ENCODE measurements at regions not wholly inside any gene's neighbourhood (a gene's known extent, or its start where the extent isn't known, plus 50 kb on each side); places are given as distances from the start of the nearest gene placed in this dataset.

DNA sequence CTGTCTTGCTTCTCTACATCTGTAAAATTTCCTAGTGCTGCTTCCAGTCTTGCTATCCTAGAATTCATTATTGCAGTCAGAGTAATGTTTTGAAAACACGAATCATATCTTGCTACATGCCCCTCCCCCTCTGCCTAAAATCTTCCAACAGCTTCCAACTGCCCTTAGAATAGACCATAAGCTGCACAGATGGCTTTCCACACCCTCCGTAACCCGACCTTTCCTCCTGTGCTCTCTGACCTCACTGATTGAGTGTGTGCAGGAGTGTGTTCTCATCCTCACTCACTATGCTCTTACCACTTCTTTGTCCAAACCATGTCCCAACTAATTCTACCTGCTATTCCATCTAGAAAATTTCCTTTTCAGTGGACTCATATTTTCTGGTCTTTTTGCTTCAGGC, 121.2 kb upstream of the ANKRD1 start:
- TF ChIP-seq TAF1 (IDR thresholded peaks at IDR 0.05; ENCODE audit: borderline replicate concordance, insufficient read depth, low read length): no peak
- TF ChIP-seq FOXP2 (optimal IDR thresholded peaks at IDR 0.05; ENCODE audit: borderline replicate concordance, extremely low read depth, extremely low read length, insufficient read depth): no peak
- TF ChIP-seq SIN3A (IDR thresholded peaks at IDR 0.05; ENCODE audit: borderline replicate concordance, insufficient read depth, low read length): no peak
- TF ChIP-seq, protein P1, sequence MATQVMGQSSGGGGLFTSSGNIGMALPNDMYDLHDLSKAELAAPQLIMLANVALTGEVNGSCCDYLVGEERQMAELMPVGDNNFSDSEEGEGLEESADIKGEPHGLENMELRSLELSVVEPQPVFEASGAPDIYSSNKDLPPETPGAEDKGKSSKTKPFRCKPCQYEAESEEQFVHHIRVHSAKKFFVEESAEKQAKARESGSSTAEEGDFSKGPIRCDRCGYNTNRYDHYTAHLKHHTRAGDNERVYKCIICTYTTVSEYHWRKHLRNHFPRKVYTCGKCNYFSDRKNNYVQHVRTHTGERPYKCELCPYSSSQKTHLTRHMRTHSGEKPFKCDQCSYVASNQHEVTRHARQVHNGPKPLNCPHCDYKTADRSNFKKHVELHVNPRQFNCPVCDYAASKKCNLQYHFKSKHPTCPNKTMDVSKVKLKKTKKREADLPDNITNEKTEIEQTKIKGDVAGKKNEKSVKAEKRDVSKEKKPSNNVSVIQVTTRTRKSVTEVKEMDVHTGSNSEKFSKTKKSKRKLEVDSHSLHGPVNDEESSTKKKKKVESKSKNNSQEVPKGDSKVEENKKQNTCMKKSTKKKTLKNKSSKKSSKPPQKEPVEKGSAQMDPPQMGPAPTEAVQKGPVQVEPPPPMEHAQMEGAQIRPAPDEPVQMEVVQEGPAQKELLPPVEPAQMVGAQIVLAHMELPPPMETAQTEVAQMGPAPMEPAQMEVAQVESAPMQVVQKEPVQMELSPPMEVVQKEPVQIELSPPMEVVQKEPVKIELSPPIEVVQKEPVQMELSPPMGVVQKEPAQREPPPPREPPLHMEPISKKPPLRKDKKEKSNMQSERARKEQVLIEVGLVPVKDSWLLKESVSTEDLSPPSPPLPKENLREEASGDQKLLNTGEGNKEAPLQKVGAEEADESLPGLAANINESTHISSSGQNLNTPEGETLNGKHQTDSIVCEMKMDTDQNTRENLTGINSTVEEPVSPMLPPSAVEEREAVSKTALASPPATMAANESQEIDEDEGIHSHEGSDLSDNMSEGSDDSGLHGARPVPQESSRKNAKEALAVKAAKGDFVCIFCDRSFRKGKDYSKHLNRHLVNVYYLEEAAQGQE (IDR thresholded peaks at IDR 0.05; ENCODE audit: insufficient read depth in 1 of 2, low read depth in 2 of 2, low read length in 2 of 2): no peak
- TF ChIP-seq POLR2AphosphoS5 (IDR thresholded peaks at IDR 0.05; ENCODE audit: low read depth, low read length): no peak

DNA sequence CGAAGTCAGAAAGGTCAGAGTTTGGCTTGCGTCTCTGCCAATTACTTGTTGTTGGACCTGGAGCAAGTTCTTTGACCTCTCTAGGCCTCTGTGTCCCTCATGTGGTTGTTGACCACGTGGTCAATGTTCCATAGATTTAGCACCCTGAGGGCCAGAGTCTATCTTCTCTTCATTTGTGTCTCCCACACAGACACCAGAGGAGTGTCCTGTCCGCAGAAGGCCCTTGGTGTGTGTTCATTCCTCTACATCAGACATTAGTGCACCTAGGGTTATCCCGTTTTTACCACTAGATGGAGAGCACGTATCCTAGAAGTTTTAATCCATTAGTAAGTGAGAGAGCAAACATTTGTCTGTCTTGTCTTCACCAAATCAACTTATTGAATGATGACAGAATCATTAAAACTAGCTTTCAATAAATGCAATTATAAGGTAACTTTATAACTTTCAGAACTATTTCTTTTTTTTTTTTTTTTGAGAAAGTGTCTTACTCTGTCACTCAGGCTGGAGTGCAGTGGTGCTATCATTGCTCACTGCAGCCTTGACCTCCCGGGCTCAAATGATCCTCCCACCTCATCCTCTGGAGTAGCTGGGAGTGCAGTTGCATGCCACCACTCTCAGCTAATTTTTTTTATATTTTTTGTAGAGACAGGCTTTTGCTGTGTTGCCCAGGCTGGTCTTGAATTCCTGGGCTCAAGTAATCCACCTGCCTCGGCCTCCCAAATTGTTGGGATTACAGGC, 122.5 kb upstream of the ANKRD1 start:
- TF ChIP-seq SIN3A (IDR thresholded peaks at IDR 0.05; ENCODE audit: borderline replicate concordance, insufficient read depth, low read length): no peak
- no peak for TF ChIP-seq TAF1 (IDR thresholded peaks at IDR 0.05; ENCODE audit: borderline replicate concordance, insufficient read depth, low read length)
- no peak for TF ChIP-seq POLR2AphosphoS5 (IDR thresholded peaks at IDR 0.05; ENCODE audit: low read depth, low read length)
- TF ChIP-seq, protein P1 (IDR thresholded peaks at IDR 0.05; ENCODE audit: insufficient read depth in 1 of 2, low read depth in 2 of 2, low read length in 2 of 2): no peak
- TF ChIP-seq FOXP2 (optimal IDR thresholded peaks at IDR 0.05; ENCODE audit: borderline replicate concordance, extremely low read depth, extremely low read length, insufficient read depth): no peak

DNA sequence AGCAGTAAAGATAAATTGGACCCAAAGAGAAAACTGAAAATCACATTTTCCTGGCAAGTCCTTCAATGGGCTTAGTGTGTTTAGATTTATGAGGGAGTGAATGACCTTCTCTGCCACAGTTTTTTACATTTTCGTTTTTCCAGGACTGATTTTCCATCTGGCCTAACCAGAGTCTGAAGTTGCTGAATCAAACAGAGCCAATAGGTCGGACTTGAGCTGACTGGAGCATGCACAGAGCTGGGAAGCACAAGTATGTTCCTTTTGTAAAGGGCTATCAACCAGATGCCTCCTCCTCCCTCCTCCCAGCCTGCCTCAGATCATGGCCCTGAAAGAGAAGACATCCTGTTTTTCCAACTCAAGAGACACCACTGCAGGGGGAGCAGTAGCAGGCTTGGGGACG, 126.0 kb upstream of the ANKRD1 start:
- TF ChIP-seq, protein P1 (IDR thresholded peaks at IDR 0.05; ENCODE audit: insufficient read depth in 1 of 2, low read depth in 2 of 2, low read length in 2 of 2): no peak
- TF ChIP-seq POLR2AphosphoS5 (IDR thresholded peaks at IDR 0.05; ENCODE audit: low read depth, low read length) (no peak), FOXP2 (optimal IDR thresholded peaks at IDR 0.05; ENCODE audit: borderline replicate concordance, extremely low read depth, extremely low read length, insufficient read depth) (no peak), TAF1 (IDR thresholded peaks at IDR 0.05; ENCODE audit: borderline replicate concordance, insufficient read depth, low read length) (no peak), SIN3A (IDR thresholded peaks at IDR 0.05; ENCODE audit: borderline replicate concordance, insufficient read depth, low read length) (no peak)

DNA sequence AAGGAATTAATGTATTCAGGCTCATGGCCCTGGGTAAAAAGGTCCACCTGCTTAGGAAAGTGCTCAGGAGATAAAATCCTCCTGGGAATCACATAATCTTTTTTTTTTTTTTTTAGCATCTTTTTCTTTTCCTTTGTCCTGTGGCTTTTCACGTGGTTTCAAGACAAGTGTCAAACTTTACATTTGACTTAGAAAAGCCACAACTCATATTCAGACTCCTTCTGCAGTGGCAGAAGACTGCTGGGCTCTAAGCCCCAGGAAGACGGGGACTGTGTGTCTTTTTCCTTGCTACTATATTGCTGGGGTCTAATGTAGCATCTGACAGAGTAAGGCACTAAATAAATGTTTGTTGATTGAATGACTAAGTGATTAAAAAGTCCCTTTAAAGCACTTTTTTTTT, 127.5 kb upstream of the ANKRD1 start:
- TF ChIP-seq TAF1 (IDR thresholded peaks at IDR 0.05; ENCODE audit: borderline replicate concordance, insufficient read depth, low read length) (no peak), SIN3A (IDR thresholded peaks at IDR 0.05; ENCODE audit: borderline replicate concordance, insufficient read depth, low read length) (no peak)

DNA sequence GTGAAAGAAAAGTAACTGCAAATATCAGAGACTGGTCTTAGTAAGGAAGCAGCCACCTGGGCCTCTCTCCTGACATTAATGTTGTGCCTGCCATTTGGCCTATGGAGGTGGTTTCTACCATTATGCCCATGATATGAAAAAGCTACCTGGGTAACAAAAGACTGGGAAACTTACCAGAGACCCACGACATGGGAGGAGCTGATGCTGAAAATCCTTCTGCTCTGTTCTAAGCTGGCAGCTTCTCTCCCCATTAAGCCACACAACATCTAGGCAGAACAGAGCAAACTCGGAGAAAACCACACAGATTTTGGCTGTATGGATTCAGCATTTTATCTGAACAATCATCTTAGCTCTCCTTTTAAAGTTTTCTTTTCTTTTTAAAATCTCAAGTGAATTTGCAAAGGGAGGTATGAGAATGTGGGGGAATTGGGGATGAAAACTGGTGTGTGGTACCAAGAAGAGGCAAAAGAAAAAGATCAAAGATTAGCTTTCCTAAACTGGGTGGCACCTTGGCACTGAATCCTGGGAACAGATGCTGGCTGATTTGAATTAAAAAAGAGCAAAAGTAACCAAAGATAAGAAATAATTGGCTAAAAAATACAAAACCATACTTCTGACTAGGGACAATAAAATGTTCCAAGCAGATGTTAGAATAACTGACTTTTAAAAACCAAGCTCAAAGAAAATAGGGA, 128.6 kb upstream of the ANKRD1 start:
- TF ChIP-seq SIN3A (IDR thresholded peaks at IDR 0.05; ENCODE audit: borderline replicate concordance, insufficient read depth, low read length) (no peak), FOXP2 (optimal IDR thresholded peaks at IDR 0.05; ENCODE audit: borderline replicate concordance, extremely low read depth, extremely low read length, insufficient read depth) (no peak)

DNA sequence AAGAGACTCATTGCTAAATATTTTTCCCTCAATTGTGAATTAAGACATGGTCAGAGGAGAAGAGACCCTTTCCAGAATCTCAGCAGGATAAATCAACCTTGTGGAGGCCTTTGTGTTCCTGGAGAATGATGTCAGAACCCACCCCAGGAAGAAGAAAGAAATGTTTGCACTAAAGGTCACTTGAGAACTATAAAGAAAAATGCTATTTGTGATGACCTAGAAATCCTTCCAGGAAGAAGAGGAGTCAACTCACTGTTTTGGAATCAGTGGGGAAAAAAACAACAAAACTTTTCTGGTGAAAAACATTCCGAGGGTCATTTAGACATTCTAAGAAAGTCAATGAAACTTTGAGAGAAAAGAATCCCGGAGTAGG, 129.1 kb upstream of the ANKRD1 start:
- TF ChIP-seq TAF1 (IDR thresholded peaks at IDR 0.05; ENCODE audit: borderline replicate concordance, insufficient read depth, low read length): no peak
- TF ChIP-seq SIN3A (IDR thresholded peaks at IDR 0.05; ENCODE audit: borderline replicate concordance, insufficient read depth, low read length): no peak
- TF ChIP-seq, protein P1 (IDR thresholded peaks at IDR 0.05; ENCODE audit: insufficient read depth in 1 of 2, low read depth in 2 of 2, low read length in 2 of 2): no peak
- TF ChIP-seq POLR2AphosphoS5 (IDR thresholded peaks at IDR 0.05; ENCODE audit: low read depth, low read length): no peak
